HG03439 (cell line): ENCODE measurements at regions not wholly inside any gene's neighbourhood (a gene's known extent, or its start where the extent isn't known, plus 50 kb on each side); places are given as distances from the start of the nearest gene placed in this dataset.
"Not testable (repeated sequence)": the region's sequence is repeated elsewhere in the genome, so short reads cannot be mapped to it uniquely, and the experiment has no call there.

Experiments used
- ATAC-seq: cut with Tn5 transposase; IDR thresholded peaks from one replicate; pipeline ENCODE4 v1.9.1; 2021; ENCODE audit warnings: mild to moderate bottlenecking, moderate library complexity; ENCODE audit not compliant: unreplicated experiment

GRCh38 chr11:122207921-122208764, 92.1 kb upstream of the BLID start:
- no peak for ATAC-seq

GRCh38 chr11:122207505-122207904, 91.5 kb upstream of the BLID start:
- no peak for ATAC-seq

- no peak for ATAC-seq
These were observed 89.0 kb upstream of the BLID start for GRCh38 chr11:122205036-122205435.

GRCh38 chr11:122204206-122204605, 88.2 kb upstream of the BLID start:
- ATAC-seq, result no peak

GRCh38 chr11:122202951-122203456, 87.0 kb upstream of the BLID start:
- ATAC-seq, result peak; percentile 69

- no peak for ATAC-seq
These were observed 86.3 kb upstream of the BLID start for GRCh38 chr11:122202161-122202950.

GRCh38 chr11:122201106-122201505, 85.1 kb upstream of the BLID start:
- no peak for ATAC-seq

- ATAC-seq, result no peak
These were observed 83.6 kb upstream of the BLID start for GRCh38 chr11:122199661-122200060.

- no peak for ATAC-seq
These were observed 82.4 kb upstream of the BLID start for GRCh38 chr11:122198291-122198983.

- no peak for ATAC-seq
These were observed 81.3 kb upstream of the BLID start for GRCh38 chr11:122197066-122197987.

GRCh38 chr11:122195790-122196189, 79.8 kb upstream of the BLID start:
- ATAC-seq, result no peak

- ATAC-seq, result not testable (repeated sequence)
These were observed 78.0 kb upstream of the BLID start for GRCh38 chr11:122193881-122194480.

GRCh38 chr11:122193457-122193856, 77.4 kb upstream of the BLID start:
- no peak for ATAC-seq

- ATAC-seq, result no peak
These were observed 76.7 kb upstream of the BLID start for GRCh38 chr11:122192634-122193255.

GRCh38 chr11:122190768-122191167, 74.8 kb upstream of the BLID start:
- ATAC-seq, result no peak

GRCh38 chr11:122189229-122189628, 73.2 kb upstream of the BLID start:
- ATAC-seq, result no peak

GRCh38 chr11:122187373-122188165, 71.6 kb upstream of the BLID start:
- ATAC-seq, result no peak

GRCh38 chr11:122186439-122187080, 70.5 kb upstream of the BLID start:
- ATAC-seq, result no peak
